GM23338 (cell line): ENCODE measurements at regions not wholly inside any gene's neighbourhood (a gene's known extent, or its start where the extent isn't known, plus 50 kb on each side); places are given as distances from the start of the nearest gene placed in this dataset.

Source experiments
- CREB1 ChIP-seq: fragments of 250-450 bp; sonication (Bioruptor Pico); IDR thresholded peaks from 2 replicates; pipeline ENCODE4 v1.5.0; 2020; ENCODE audit warnings: low read depth, mild to moderate bottlenecking, moderate library complexity
- CTCF ChIP-seq, 2 experiments: fragments of 200-600 bp in 1 of 2; sonication (generic) in 1 of 2; conservative IDR thresholded peaks; 2 replicates each; pipeline versions ENCODE4 v1.5.1 to v1.6.1; 2016 to 2017; ENCODE audit warnings: antibody characterized with exemption in 2 of 2, low read depth in 2 of 2, mild to moderate bottlenecking in 2 of 2, moderate library complexity in 1 of 2
- ETS1 ChIP-seq: IDR thresholded peaks from 2 replicates; pipeline ENCODE4 v1.6.1; 2016; ENCODE audit warnings: antibody characterized with exemption
- EZH2 ChIP-seq: fragments of 200-600 bp; sonication (generic); IDR thresholded peaks from one replicate; pipeline ENCODE4 v1.8.0; 2017; ENCODE audit warnings: antibody characterized with exemption, mild to moderate bottlenecking, low read depth; ENCODE audit not compliant: unreplicated experiment
- EZH2phosphoT487 ChIP-seq: fragments of 200-600 bp; sonication (generic); IDR thresholded peaks from one replicate; pipeline ENCODE4 v1.8.1; 2018; ENCODE audit warnings: antibody characterized with exemption; ENCODE audit not compliant: unreplicated experiment
- JUNB ChIP-seq: IDR thresholded peaks from one replicate; pipeline ENCODE4 v1.6.1; 2016; ENCODE audit warnings: antibody characterized with exemption; ENCODE audit not compliant: unreplicated experiment
- NANOG ChIP-seq: IDR thresholded peaks from 2 replicates; pipeline ENCODE4 v1.6.1; 2016; ENCODE audit warnings: antibody characterized with exemption, borderline replicate concordance
- POLR2AphosphoS5 ChIP-seq: IDR thresholded peaks from 2 replicates; pipeline ENCODE4 v1.6.1; 2016; ENCODE audit warnings: antibody characterized with exemption, low read depth
- REST ChIP-seq: IDR thresholded peaks from one replicate; pipeline ENCODE4 v1.6.1; 2018; ENCODE audit warnings: antibody characterized with exemption; ENCODE audit not compliant: unreplicated experiment
- ZNF114 ChIP-seq: fragments of 250-450 bp; sonication (Bioruptor Pico); IDR thresholded peaks from 2 replicates; pipeline ENCODE4 v1.5.0; 2020; ENCODE audit warnings: mild to moderate bottlenecking, moderate library complexity
- ZNF331 ChIP-seq: fragments of 250-450 bp; sonication (Bioruptor Pico); IDR thresholded peaks from 2 replicates; pipeline ENCODE4 v1.5.0; 2020; ENCODE audit warnings: low read depth, mild to moderate bottlenecking, moderate library complexity

- no peak for TF ChIP-seq EZH2phosphoT487
- TF ChIP-seq CTCF (conservative IDR thresholded peaks at IDR 0.05; ENCODE audit: low read depth in 2 of 2), result no peak
- TF ChIP-seq POLR2AphosphoS5, result no peak
- TF ChIP-seq EZH2, result no peak
- no peak for TF ChIP-seq CREB1
- no peak for TF ChIP-seq JUNB
- no peak for TF ChIP-seq ZNF114 (CRISPR knock-in tag)
- no peak for TF ChIP-seq NANOG
- TF ChIP-seq REST, result no peak
- TF ChIP-seq ETS1, result no peak
- no peak for TF ChIP-seq ZNF331 (CRISPR knock-in tag)
Observed at GRCh38 chr11:69394869-69395246, 86.6 kb upstream of the LINC01488 start.
